ENCODE measurements at regions not wholly inside any gene's neighbourhood (a gene's known extent, or its start where the extent isn't known, plus 50 kb on each side); places are given as distances from the start of the nearest gene placed in this dataset.

- TF ChIP-seq, protein P1, sequence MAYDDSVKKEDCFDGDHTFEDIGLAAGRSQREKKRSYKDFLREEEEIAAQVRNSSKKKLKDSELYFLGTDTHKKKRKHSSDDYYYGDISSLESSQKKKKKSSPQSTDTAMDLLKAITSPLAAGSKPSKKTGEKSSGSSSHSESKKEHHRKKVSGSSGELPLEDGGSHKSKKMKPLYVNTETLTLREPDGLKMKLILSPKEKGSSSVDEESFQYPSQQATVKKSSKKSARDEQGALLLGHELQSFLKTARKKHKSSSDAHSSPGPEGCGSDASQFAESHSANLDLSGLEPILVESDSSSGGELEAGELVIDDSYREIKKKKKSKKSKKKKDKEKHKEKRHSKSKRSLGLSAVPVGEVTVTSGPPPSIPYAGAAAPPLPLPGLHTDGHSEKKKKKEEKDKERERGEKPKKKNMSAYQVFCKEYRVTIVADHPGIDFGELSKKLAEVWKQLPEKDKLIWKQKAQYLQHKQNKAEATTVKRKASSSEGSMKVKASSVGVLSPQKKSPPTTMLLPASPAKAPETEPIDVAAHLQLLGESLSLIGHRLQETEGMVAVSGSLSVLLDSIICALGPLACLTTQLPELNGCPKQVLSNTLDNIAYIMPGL (CRISPR knock-in tag; IDR thresholded peaks at IDR 0.05) = no peak
- TF ChIP-seq ZNF317 (CRISPR knock-in tag; IDR thresholded peaks at IDR 0.05; ENCODE audit: borderline replicate concordance, low read depth) (no peak), ZBTB21 (CRISPR knock-in tag; IDR thresholded peaks at IDR 0.05; ENCODE audit: borderline replicate concordance) (no peak), JAZF1 (CRISPR knock-in tag; IDR thresholded peaks at IDR 0.05) (no peak), TEAD4 (CRISPR knock-in tag; IDR thresholded peaks at IDR 0.05) (no peak), MLX (CRISPR knock-in tag; IDR thresholded peaks at IDR 0.05) (no peak), KAT7 (CRISPR knock-in tag; IDR thresholded peaks at IDR 0.05; ENCODE audit: borderline replicate concordance) (no peak), IRF2 (CRISPR knock-in tag; IDR thresholded peaks at IDR 0.05; ENCODE audit: borderline replicate concordance, low read depth) (no peak), ELF4 (CRISPR knock-in tag; IDR thresholded peaks at IDR 0.05; ENCODE audit: low read depth) (no peak)
These were observed 435.3 kb downstream of the ZIC3 start (continued) for GRCh38 chrX:138001226-138001625.

DNA sequence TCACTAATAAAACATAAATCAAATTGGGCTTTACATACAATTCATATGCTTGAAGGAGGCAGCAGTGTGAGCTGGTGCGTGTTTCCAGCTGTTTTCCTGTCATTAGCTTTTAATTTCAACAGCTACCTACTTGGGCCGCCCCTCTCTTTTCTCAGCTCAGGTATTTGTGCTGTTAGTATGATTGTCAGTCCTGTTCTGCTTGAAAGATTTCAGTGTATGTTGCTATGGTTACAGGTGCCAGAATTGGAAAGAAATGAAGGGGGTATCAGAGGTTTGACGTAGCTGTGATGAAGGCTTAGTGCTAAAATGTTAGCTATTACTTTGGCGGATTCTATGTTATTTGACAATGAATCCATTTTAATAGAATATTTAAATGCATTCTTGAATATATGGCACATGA lies 440.3 kb downstream of the ZIC3 start:
- H3K36me3 Mint-ChIP-seq = no peaks in the 10 kb centered on the region
- no peaks in the 10 kb centered on the region for H3K27me3 Mint-ChIP-seq (ENCODE audit: low read depth)
- H3K9me3 Mint-ChIP-seq = no peaks in the 10 kb centered on the region
- ChIA-PET POLR2A (no interaction called here), CTCF (no interaction called here)
- DNase-seq (ENCODE audit: low spot score) = no peak
- no peak for ATAC-seq
- no peak overlapping the region for H3K27ac Mint-ChIP-seq
- TF ChIP-seq ZNF532 (CRISPR knock-in tag; IDR thresholded peaks at IDR 0.05; ENCODE audit: borderline replicate concordance) (no peak), GRHL2 (CRISPR knock-in tag; IDR thresholded peaks at IDR 0.05; ENCODE audit: insufficient replicate concordance, severe bottlenecking) (no peak), PREB (CRISPR knock-in tag; IDR thresholded peaks at IDR 0.05; ENCODE audit: borderline replicate concordance) (no peak), PRRX2 (CRISPR knock-in tag; IDR thresholded peaks at IDR 0.05) (no peak), ZNF138 (CRISPR knock-in tag; conservative IDR thresholded peaks at IDR 0.05) (no peak), E2F5 (CRISPR knock-in tag; IDR thresholded peaks at IDR 0.05) (no peak)
- peaks cover 14% of the 10 kb centered on the region for H3K4me1 Mint-ChIP-seq
- H3K4me3 Mint-ChIP-seq = no peak overlapping the region

- Mint-ChIP-seq H3K4me1 (peaks cover 5% of the 10 kb centered on the region; the same call in 1 of the 2 replicates), H3K4me3 (no peak overlapping the region), H3K36me3 (no peaks in the 10 kb centered on the region), H3K27ac (no peak overlapping the region), H3K9me3 (no peaks in the 10 kb centered on the region), H3K27me3 (ENCODE audit: low read depth) (no peaks in the 10 kb centered on the region)
- ChIA-PET CTCF (no interaction called here), POLR2A (no interaction called here)
- ATAC-seq (no peak), DNase-seq (ENCODE audit: low spot score) (no peak)
- TF ChIP-seq, protein P2, sequence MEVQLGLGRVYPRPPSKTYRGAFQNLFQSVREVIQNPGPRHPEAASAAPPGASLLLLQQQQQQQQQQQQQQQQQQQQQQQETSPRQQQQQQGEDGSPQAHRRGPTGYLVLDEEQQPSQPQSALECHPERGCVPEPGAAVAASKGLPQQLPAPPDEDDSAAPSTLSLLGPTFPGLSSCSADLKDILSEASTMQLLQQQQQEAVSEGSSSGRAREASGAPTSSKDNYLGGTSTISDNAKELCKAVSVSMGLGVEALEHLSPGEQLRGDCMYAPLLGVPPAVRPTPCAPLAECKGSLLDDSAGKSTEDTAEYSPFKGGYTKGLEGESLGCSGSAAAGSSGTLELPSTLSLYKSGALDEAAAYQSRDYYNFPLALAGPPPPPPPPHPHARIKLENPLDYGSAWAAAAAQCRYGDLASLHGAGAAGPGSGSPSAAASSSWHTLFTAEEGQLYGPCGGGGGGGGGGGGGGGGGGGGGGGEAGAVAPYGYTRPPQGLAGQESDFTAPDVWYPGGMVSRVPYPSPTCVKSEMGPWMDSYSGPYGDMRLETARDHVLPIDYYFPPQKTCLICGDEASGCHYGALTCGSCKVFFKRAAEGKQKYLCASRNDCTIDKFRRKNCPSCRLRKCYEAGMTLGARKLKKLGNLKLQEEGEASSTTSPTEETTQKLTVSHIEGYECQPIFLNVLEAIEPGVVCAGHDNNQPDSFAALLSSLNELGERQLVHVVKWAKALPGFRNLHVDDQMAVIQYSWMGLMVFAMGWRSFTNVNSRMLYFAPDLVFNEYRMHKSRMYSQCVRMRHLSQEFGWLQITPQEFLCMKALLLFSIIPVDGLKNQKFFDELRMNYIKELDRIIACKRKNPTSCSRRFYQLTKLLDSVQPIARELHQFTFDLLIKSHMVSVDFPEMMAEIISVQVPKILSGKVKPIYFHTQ (CRISPR knock-in tag; IDR thresholded peaks at IDR 0.05) = no peak
- TF ChIP-seq NR1H2 (CRISPR knock-in tag; IDR thresholded peaks at IDR 0.05) = no peak
- TF ChIP-seq NFATC4 (CRISPR knock-in tag; IDR thresholded peaks at IDR 0.05) = no peak
- TF ChIP-seq NFYB (CRISPR knock-in tag; conservative IDR thresholded peaks at IDR 0.05; ENCODE audit: low read depth) = no peak
These were observed 442.4 kb downstream of the ZIC3 start for GRCh38 chrX:138008281-138008680.
